ENCODE measurements at regions not wholly inside any gene's neighbourhood (a gene's known extent, or its start where the extent isn't known, plus 50 kb on each side); places are given as distances from the start of the nearest gene placed in this dataset.

- no peak overlapping the region for H3K9ac ChIP-seq (ENCODE audit: low read depth in 1 of 2, low read length in 2 of 2)
- H3K9me3 ChIP-seq (ENCODE audit: control insufficient read depth in 1 of 2, low read length in 2 of 2) = no peaks in the 10 kb centered on the region
- no peaks in the 10 kb centered on the region for H3K36me3 ChIP-seq (ENCODE audit: control insufficient read depth in 1 of 2, insufficient read depth in 2 of 2, low read length in 2 of 2)
- H3K4me3 ChIP-seq (ENCODE audit: low read depth in 1 of 2, low read length in 2 of 2) = no peak overlapping the region
- no peaks in the 10 kb centered on the region for H3K27me3 ChIP-seq (ENCODE audit: control insufficient read depth in 1 of 2, insufficient read depth in 2 of 2, low read length in 2 of 2)
- H3K4me1 ChIP-seq (ENCODE audit: control insufficient read depth in 1 of 2, insufficient read depth in 2 of 2, low read length in 2 of 2) = peaks cover 3 to 6% of the 10 kb centered on the region in 2 donors
- no peak overlapping the region for H3K27ac ChIP-seq (ENCODE audit: low read depth, low read length)
These were observed 198.1 kb upstream of the NUDT6 start for GRCh38 chr4:123120473-123120872.

- Histone ChIP-seq H3K9ac (ENCODE audit: low read depth in 1 of 2, low read length in 2 of 2) (no peak overlapping the region), H3K9me3 (ENCODE audit: control insufficient read depth in 1 of 2, low read length in 2 of 2) (no peaks in the 10 kb centered on the region), H3K27me3 (ENCODE audit: control insufficient read depth in 1 of 2, insufficient read depth in 2 of 2, low read length in 2 of 2) (no peaks in the 10 kb centered on the region), H3K4me1 (ENCODE audit: control insufficient read depth in 1 of 2, insufficient read depth in 2 of 2, low read length in 2 of 2) (peaks cover under 1 to 3% of the 10 kb centered on the region in 2 donors), H3K36me3 (ENCODE audit: control insufficient read depth in 1 of 2, insufficient read depth in 2 of 2, low read length in 2 of 2) (no peaks in the 10 kb centered on the region), H3K27ac (ENCODE audit: low read depth, low read length) (no peak overlapping the region), H3K4me3 (ENCODE audit: low read depth in 1 of 2, low read length in 2 of 2) (no peak overlapping the region)
These were observed 199.0 kb upstream of the NUDT6 start for GRCh38 chr4:123121241-123121907.

GRCh38 chr4:123125477-123125876 is 203.1 kb upstream of the NUDT6 start:
- Histone ChIP-seq H3K27me3 (ENCODE audit: control insufficient read depth in 1 of 2, insufficient read depth in 2 of 2, low read length in 2 of 2) (no peaks in the 10 kb centered on the region), H3K4me3 (ENCODE audit: low read depth in 1 of 2, low read length in 2 of 2) (no peak overlapping the region), H3K9ac (ENCODE audit: low read depth in 1 of 2, low read length in 2 of 2) (no peak overlapping the region), H3K27ac (ENCODE audit: low read depth, low read length) (no peak overlapping the region), H3K9me3 (ENCODE audit: control insufficient read depth in 1 of 2, low read length in 2 of 2) (no peaks in the 10 kb centered on the region), H3K36me3 (ENCODE audit: control insufficient read depth in 1 of 2, insufficient read depth in 2 of 2, low read length in 2 of 2) (no peaks in the 10 kb centered on the region), H3K4me1 (ENCODE audit: control insufficient read depth in 1 of 2, insufficient read depth in 2 of 2, low read length in 2 of 2) (no peaks in the 10 kb centered on the region)

- Histone ChIP-seq H3K9me3 (ENCODE audit: control insufficient read depth in 1 of 2, low read length in 2 of 2) (no peaks in the 10 kb centered on the region), H3K27ac (ENCODE audit: low read depth, low read length) (no peak overlapping the region), H3K36me3 (ENCODE audit: control insufficient read depth in 1 of 2, insufficient read depth in 2 of 2, low read length in 2 of 2) (no peaks in the 10 kb centered on the region), H3K27me3 (ENCODE audit: control insufficient read depth in 1 of 2, insufficient read depth in 2 of 2, low read length in 2 of 2) (no peaks in the 10 kb centered on the region), H3K4me3 (ENCODE audit: low read depth in 1 of 2, low read length in 2 of 2) (no peak overlapping the region), H3K4me1 (ENCODE audit: control insufficient read depth in 1 of 2, insufficient read depth in 2 of 2, low read length in 2 of 2) (no peaks in the 10 kb centered on the region), H3K9ac (ENCODE audit: low read depth in 1 of 2, low read length in 2 of 2) (no peak overlapping the region)
These were observed 204.8 kb upstream of the NUDT6 start for GRCh38 chr4:123127218-123127617.

- Histone ChIP-seq H3K27me3 (ENCODE audit: control insufficient read depth in 1 of 2, insufficient read depth in 2 of 2, low read length in 2 of 2) (no peaks in the 10 kb centered on the region), H3K9ac (ENCODE audit: low read depth in 1 of 2, low read length in 2 of 2) (no peak overlapping the region), H3K27ac (ENCODE audit: low read depth, low read length) (no peak overlapping the region), H3K36me3 (ENCODE audit: control insufficient read depth in 1 of 2, insufficient read depth in 2 of 2, low read length in 2 of 2) (no peaks in the 10 kb centered on the region), H3K4me1 (ENCODE audit: control insufficient read depth in 1 of 2, insufficient read depth in 2 of 2, low read length in 2 of 2) (no peaks in the 10 kb centered on the region), H3K9me3 (ENCODE audit: control insufficient read depth in 1 of 2, low read length in 2 of 2) (no peaks in the 10 kb centered on the region), H3K4me3 (ENCODE audit: low read depth in 1 of 2, low read length in 2 of 2) (no peak overlapping the region)
These were observed 205.5 kb upstream of the NUDT6 start for GRCh38 chr4:123127875-123128274.

GRCh38 chr4:123133397-123134050 is 211.1 kb upstream of the NUDT6 start:
- Histone ChIP-seq H3K36me3 (ENCODE audit: control insufficient read depth in 1 of 2, insufficient read depth in 2 of 2, low read length in 2 of 2) (no peaks in the 10 kb centered on the region), H3K27ac (ENCODE audit: low read depth, low read length) (no peak overlapping the region), H3K9me3 (ENCODE audit: control insufficient read depth in 1 of 2, low read length in 2 of 2) (no peaks in the 10 kb centered on the region), H3K4me3 (ENCODE audit: low read depth in 1 of 2, low read length in 2 of 2) (no peak overlapping the region), H3K9ac (ENCODE audit: low read depth in 1 of 2, low read length in 2 of 2) (no peak overlapping the region), H3K27me3 (ENCODE audit: control insufficient read depth in 1 of 2, insufficient read depth in 2 of 2, low read length in 2 of 2) (no peaks in the 10 kb centered on the region), H3K4me1 (ENCODE audit: control insufficient read depth in 1 of 2, insufficient read depth in 2 of 2, low read length in 2 of 2) (no peaks in the 10 kb centered on the region)

- Histone ChIP-seq H3K36me3 (ENCODE audit: control insufficient read depth in 1 of 2, insufficient read depth in 2 of 2, low read length in 2 of 2) (no peaks in the 10 kb centered on the region), H3K27me3 (ENCODE audit: control insufficient read depth in 1 of 2, insufficient read depth in 2 of 2, low read length in 2 of 2) (no peaks in the 10 kb centered on the region), H3K4me3 (ENCODE audit: low read depth in 1 of 2, low read length in 2 of 2) (no peak overlapping the region)
These were observed 222.2 kb upstream of the NUDT6 start for GRCh38 chr4:123144616-123145015.

GRCh38 chr4:123158576-123158975 is 236.2 kb upstream of the NUDT6 start:
- no peaks in the 10 kb centered on the region for H3K36me3 ChIP-seq (ENCODE audit: control insufficient read depth in 1 of 2, insufficient read depth in 2 of 2, low read length in 2 of 2)
- H3K9me3 ChIP-seq (ENCODE audit: control insufficient read depth in 1 of 2, low read length in 2 of 2) = no peaks in the 10 kb centered on the region
- no peak overlapping the region for H3K27ac ChIP-seq (ENCODE audit: low read depth, low read length)
- H3K27me3 ChIP-seq (ENCODE audit: control insufficient read depth in 1 of 2, insufficient read depth in 2 of 2, low read length in 2 of 2) = no peaks in the 10 kb centered on the region
- no peak overlapping the region for H3K4me3 ChIP-seq (ENCODE audit: low read depth in 1 of 2, low read length in 2 of 2)
- H3K4me1 ChIP-seq (ENCODE audit: control insufficient read depth in 1 of 2, insufficient read depth in 2 of 2, low read length in 2 of 2) = no peaks in the 10 kb centered on the region
- H3K9ac ChIP-seq (ENCODE audit: low read depth in 1 of 2, low read length in 2 of 2) = no peak overlapping the region

More at GRCh38 chr4:123144616-123145015, 222.2 kb upstream of the NUDT6 start:
- Histone ChIP-seq H3K9me3 (ENCODE audit: control insufficient read depth in 1 of 2, low read length in 2 of 2) (no peaks in the 10 kb centered on the region), H3K27ac (ENCODE audit: low read depth, low read length) (no peak overlapping the region), H3K4me1 (ENCODE audit: control insufficient read depth in 1 of 2, insufficient read depth in 2 of 2, low read length in 2 of 2) (no peaks in the 10 kb centered on the region), H3K9ac (ENCODE audit: low read depth in 1 of 2, low read length in 2 of 2) (no peak overlapping the region)

- Histone ChIP-seq H3K9ac (ENCODE audit: low read depth in 1 of 2, low read length in 2 of 2) (no peak overlapping the region), H3K27me3 (ENCODE audit: control insufficient read depth in 1 of 2, insufficient read depth in 2 of 2, low read length in 2 of 2) (no peaks in the 10 kb centered on the region), H3K4me3 (ENCODE audit: low read depth in 1 of 2, low read length in 2 of 2) (no peak overlapping the region), H3K36me3 (ENCODE audit: control insufficient read depth in 1 of 2, insufficient read depth in 2 of 2, low read length in 2 of 2) (no peaks in the 10 kb centered on the region), H3K27ac (ENCODE audit: low read depth, low read length) (no peak overlapping the region), H3K9me3 (ENCODE audit: control insufficient read depth in 1 of 2, low read length in 2 of 2) (no peaks in the 10 kb centered on the region), H3K4me1 (ENCODE audit: control insufficient read depth in 1 of 2, insufficient read depth in 2 of 2, low read length in 2 of 2) (no peaks in the 10 kb centered on the region)
These were observed 237.1 kb upstream of the NUDT6 start for GRCh38 chr4:123159479-123159878.

- Histone ChIP-seq H3K9ac (ENCODE audit: low read depth in 1 of 2, low read length in 2 of 2) (no peak overlapping the region), H3K27me3 (ENCODE audit: control insufficient read depth in 1 of 2, insufficient read depth in 2 of 2, low read length in 2 of 2) (no peaks in the 10 kb centered on the region), H3K9me3 (ENCODE audit: control insufficient read depth in 1 of 2, low read length in 2 of 2) (no peaks in the 10 kb centered on the region), H3K27ac (ENCODE audit: low read depth, low read length) (no peak overlapping the region), H3K4me3 (ENCODE audit: low read depth in 1 of 2, low read length in 2 of 2) (no peak overlapping the region), H3K4me1 (ENCODE audit: control insufficient read depth in 1 of 2, insufficient read depth in 2 of 2, low read length in 2 of 2) (no peaks in the 10 kb centered on the region), H3K36me3 (ENCODE audit: control insufficient read depth in 1 of 2, insufficient read depth in 2 of 2, low read length in 2 of 2) (no peaks in the 10 kb centered on the region)
These were observed 233.7 kb upstream of the SPRY1 start for GRCh38 chr4:123162859-123163258.

Measured in duodenal mucosa (tissue), 2 donors.